ENCODE measurements at regions not wholly inside any gene's neighbourhood (a gene's known extent, or its start where the extent isn't known, plus 50 kb on each side); places are given as distances from the start of the nearest gene placed in this dataset.

GRCh38 chr9:107807183-107807582 is 317.6 kb upstream of the KLF4 start:
- DNase-seq (ENCODE audit: low read depth) (peak; percentile 83), FAIRE-seq (no peak)
- no peak overlapping the region for H3K4me3 ChIP-seq (ENCODE audit: low read depth, low read length)
- no peak for TF ChIP-seq CTCF (IDR thresholded peaks at IDR 0.05; ENCODE audit: insufficient read depth, low read length, severe bottlenecking)
- no peaks in the 10 kb centered on the region for H3K36me3 ChIP-seq (ENCODE audit: control insufficient read depth, insufficient read depth, low read length)
- no peaks in the 10 kb centered on the region for H3K27me3 ChIP-seq (ENCODE audit: control insufficient read depth, insufficient read depth, low read length)

- Histone ChIP-seq H3K4me3 (ENCODE audit: low read depth, low read length) (no peak overlapping the region), H3K36me3 (ENCODE audit: control insufficient read depth, insufficient read depth, low read length) (no peaks in the 10 kb centered on the region), H3K27me3 (ENCODE audit: control insufficient read depth, insufficient read depth, low read length) (no peaks in the 10 kb centered on the region)
- peak; percentile 24 for DNase-seq (ENCODE audit: low read depth)
- no peak for TF ChIP-seq CTCF (IDR thresholded peaks at IDR 0.05; ENCODE audit: insufficient read depth, low read length, severe bottlenecking)
- FAIRE-seq, result no peak
Observed at GRCh38 chr9:107805201-107805600, 315.6 kb upstream of the KLF4 start.

GRCh38 chr9:107794259-107794658 is 304.7 kb upstream of the KLF4 start:
- H3K27me3 ChIP-seq (ENCODE audit: control insufficient read depth, insufficient read depth, low read length), result peaks cover 3% of the 10 kb centered on the region
- no peak overlapping the region for H3K4me3 ChIP-seq (ENCODE audit: low read depth, low read length)
- no peaks in the 10 kb centered on the region for H3K36me3 ChIP-seq (ENCODE audit: control insufficient read depth, insufficient read depth, low read length)
- TF ChIP-seq CTCF (IDR thresholded peaks at IDR 0.05; ENCODE audit: insufficient read depth, low read length, severe bottlenecking), result no peak
- FAIRE-seq (no peak), DNase-seq (ENCODE audit: low read depth) (no peak)

- Histone ChIP-seq H3K27me3 (ENCODE audit: control insufficient read depth, insufficient read depth, low read length) (peaks cover 3% of the 10 kb centered on the region), H3K4me3 (ENCODE audit: low read depth, low read length) (no peak overlapping the region), H3K36me3 (ENCODE audit: control insufficient read depth, insufficient read depth, low read length) (no peaks in the 10 kb centered on the region)
- DNase-seq (ENCODE audit: low read depth) (no peak), FAIRE-seq (no peak)
- no peak for TF ChIP-seq CTCF (IDR thresholded peaks at IDR 0.05; ENCODE audit: insufficient read depth, low read length, severe bottlenecking)
Observed at GRCh38 chr9:107793541-107793940, 304.0 kb upstream of the KLF4 start.

- TF ChIP-seq CTCF (IDR thresholded peaks at IDR 0.05; ENCODE audit: insufficient read depth, low read length, severe bottlenecking), result no peak
- FAIRE-seq (no peak), DNase-seq (ENCODE audit: low read depth) (no peak)
- Histone ChIP-seq H3K27me3 (ENCODE audit: control insufficient read depth, insufficient read depth, low read length) (peaks cover 3% of the 10 kb centered on the region), H3K36me3 (ENCODE audit: control insufficient read depth, insufficient read depth, low read length) (no peaks in the 10 kb centered on the region), H3K4me3 (ENCODE audit: low read depth, low read length) (no peak overlapping the region)
Observed at GRCh38 chr9:107792596-107792995, 303.0 kb upstream of the KLF4 start.

- Histone ChIP-seq H3K36me3 (ENCODE audit: control insufficient read depth, insufficient read depth, low read length) (no peaks in the 10 kb centered on the region), H3K27me3 (ENCODE audit: control insufficient read depth, insufficient read depth, low read length) (peaks cover 3% of the 10 kb centered on the region), H3K4me3 (ENCODE audit: low read depth, low read length) (no peak overlapping the region)
- no peak for DNase-seq (ENCODE audit: low read depth)
- TF ChIP-seq CTCF (IDR thresholded peaks at IDR 0.05; ENCODE audit: insufficient read depth, low read length, severe bottlenecking), result no peak
- no peak for FAIRE-seq
Observed at GRCh38 chr9:107792006-107792405, 302.4 kb upstream of the KLF4 start.

Data from bronchial epithelial cell (primary cell).